ENCODE measurements at regions not wholly inside any gene's neighbourhood (a gene's known extent, or its start where the extent isn't known, plus 50 kb on each side); places are given as distances from the start of the nearest gene placed in this dataset.

DNA sequence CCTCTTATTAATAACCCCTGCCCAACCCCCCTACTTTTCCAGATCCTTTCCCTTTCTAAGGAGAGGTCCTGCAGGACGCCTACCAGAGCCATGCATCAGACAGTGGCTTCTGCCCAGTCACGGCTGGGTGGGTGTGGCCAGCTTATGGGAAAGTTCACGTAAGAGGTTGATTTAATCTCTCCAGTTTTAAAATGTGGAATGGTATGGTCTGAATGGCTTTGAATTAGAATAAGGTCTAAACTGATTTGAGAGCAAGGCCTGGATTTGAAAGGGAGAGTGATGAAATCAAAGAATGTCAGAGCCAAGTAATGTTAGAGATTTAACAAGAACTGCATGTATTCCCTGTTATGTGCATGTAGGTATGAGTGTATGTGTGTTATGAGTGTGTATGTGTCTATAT lies 275.7 kb downstream of the PAX1 start:
- TF ChIP-seq, protein P1, sequence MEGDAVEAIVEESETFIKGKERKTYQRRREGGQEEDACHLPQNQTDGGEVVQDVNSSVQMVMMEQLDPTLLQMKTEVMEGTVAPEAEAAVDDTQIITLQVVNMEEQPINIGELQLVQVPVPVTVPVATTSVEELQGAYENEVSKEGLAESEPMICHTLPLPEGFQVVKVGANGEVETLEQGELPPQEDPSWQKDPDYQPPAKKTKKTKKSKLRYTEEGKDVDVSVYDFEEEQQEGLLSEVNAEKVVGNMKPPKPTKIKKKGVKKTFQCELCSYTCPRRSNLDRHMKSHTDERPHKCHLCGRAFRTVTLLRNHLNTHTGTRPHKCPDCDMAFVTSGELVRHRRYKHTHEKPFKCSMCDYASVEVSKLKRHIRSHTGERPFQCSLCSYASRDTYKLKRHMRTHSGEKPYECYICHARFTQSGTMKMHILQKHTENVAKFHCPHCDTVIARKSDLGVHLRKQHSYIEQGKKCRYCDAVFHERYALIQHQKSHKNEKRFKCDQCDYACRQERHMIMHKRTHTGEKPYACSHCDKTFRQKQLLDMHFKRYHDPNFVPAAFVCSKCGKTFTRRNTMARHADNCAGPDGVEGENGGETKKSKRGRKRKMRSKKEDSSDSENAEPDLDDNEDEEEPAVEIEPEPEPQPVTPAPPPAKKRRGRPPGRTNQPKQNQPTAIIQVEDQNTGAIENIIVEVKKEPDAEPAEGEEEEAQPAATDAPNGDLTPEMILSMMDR (IDR thresholded peaks at IDR 0.05), result no peak
- no peak for TF ChIP-seq POLR2A (IDR thresholded peaks at IDR 0.05)
